ENCODE measurements at regions not wholly inside any gene's neighbourhood (a gene's known extent, or its start where the extent isn't known, plus 50 kb on each side); places are given as distances from the start of the nearest gene placed in this dataset.

DNA sequence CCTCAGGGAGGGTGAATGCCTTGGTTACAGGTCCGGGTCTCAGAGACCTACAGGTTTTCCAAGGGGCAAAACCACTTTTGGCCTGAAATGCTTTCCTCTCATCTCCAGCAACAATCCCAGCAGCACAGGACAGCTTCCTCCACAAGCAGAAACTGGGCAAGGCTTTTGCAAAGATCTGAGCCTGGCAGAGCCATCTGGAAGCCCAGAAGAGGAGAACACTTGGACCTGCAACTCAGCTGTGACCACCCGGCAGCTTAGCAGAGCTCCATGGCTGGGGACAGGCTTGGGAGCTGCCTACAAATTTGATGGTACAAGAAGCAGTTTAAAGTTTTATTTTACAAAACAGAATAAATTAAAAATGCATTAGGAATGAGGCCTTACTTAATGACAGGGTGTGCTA lies 90.0 kb upstream of the KCND3 start:
- TF ChIP-seq POLR2A (IDR thresholded peaks at IDR 0.05; ENCODE audit: low read depth, low read length): no peak
- no peak for TF ChIP-seq TAF1 (IDR thresholded peaks at IDR 0.05; ENCODE audit: borderline replicate concordance, low read depth, low read length)
- TF ChIP-seq POLR2AphosphoS5 (IDR thresholded peaks at IDR 0.05; ENCODE audit: low read depth, low read length): no peak
